CD4-positive, CD25-positive, alpha-beta regulatory T cell (primary cell): ENCODE measurements at regions not wholly inside any gene's neighbourhood (a gene's known extent, or its start where the extent isn't known, plus 50 kb on each side); places are given as distances from the start of the nearest gene placed in this dataset.
A peak's percentile ranks its signal among the peaks of the same experiment; 100 is the strongest.

Source experiments
- ATAC-seq, 2 donors: fragments of 150-1000 bp; cut with Tn5 transposase; one replicate each; pipeline ENCODE4 v1.10.0; 2021; ENCODE audit warnings: low read depth in 2 of 2, moderate number of reproducible peaks in 2 of 2, moderate library complexity in 1 of 2
- DNase-seq, 3 donors: peaks; one replicate each; pipeline versions ENCODE4 v3.0.0 to v3.0.0-alpha.2; 2012 to 2022; ENCODE audit warnings: mixed read lengths in 1 of 3
- H3K27ac ChIP-seq: one replicate; pipeline ENCODE4 v1.7.0; 2013; ENCODE audit warnings: mild to moderate bottlenecking, low read length; ENCODE audit not compliant: insufficient read depth, poor library complexity, severe bottlenecking
- H3K27me3 ChIP-seq: one replicate; pipeline ENCODE4 v1.7.0; 2013; ENCODE audit warnings: low read length; ENCODE audit not compliant: control insufficient read depth, insufficient read depth
- H3K36me3 ChIP-seq: one replicate; pipeline ENCODE4 v1.7.0; 2013; ENCODE audit warnings: mild to moderate bottlenecking, low read length, moderate library complexity; ENCODE audit not compliant: control insufficient read depth, insufficient read depth
- H3K4me1 ChIP-seq: 2 replicates; pipeline ENCODE4 v1.7.0; 2013; ENCODE audit warnings: mild to moderate bottlenecking, low read length; ENCODE audit not compliant: insufficient read depth, control insufficient read depth, poor library complexity, severe bottlenecking
- H3K4me3 ChIP-seq: one replicate; pipeline ENCODE4 v1.7.0; 2013; ENCODE audit warnings: low read depth, mild to moderate bottlenecking, low read length, moderate library complexity
- H3K9me3 ChIP-seq, 2 experiments: 1 replicate in 1 of 2; 2 replicates in 1 of 2; pipeline ENCODE4 v1.7.0; 2013; ENCODE audit warnings: low read length in 2 of 2, mild to moderate bottlenecking in 1 of 2, moderate library complexity in 1 of 2; ENCODE audit not compliant: control insufficient read depth in 2 of 2
- H3K27ac Mint-ChIP-seq, 3 donors: one replicate each; pipeline ENCODE4 v1.8.0; 2020 to 2022; ENCODE audit warnings: mild to moderate bottlenecking in 3 of 3, mixed read lengths in 3 of 3, moderate library complexity in 2 of 3
- H3K27me3 Mint-ChIP-seq: one replicate; pipeline ENCODE4 v1.8.0; 2022; ENCODE audit warnings: mild to moderate bottlenecking, mixed read lengths
- H3K36me3 Mint-ChIP-seq: one replicate; pipeline ENCODE4 v1.8.0; 2020; ENCODE audit warnings: mixed read lengths
- H3K4me1 Mint-ChIP-seq, 4 donors: one replicate each; pipeline ENCODE4 v1.8.0; 2020 to 2022; ENCODE audit warnings: mixed read lengths in 4 of 4, mild to moderate bottlenecking in 1 of 4
- H3K4me3 Mint-ChIP-seq, 4 donors: one replicate each; pipeline ENCODE4 v1.8.0; 2020 to 2022; ENCODE audit warnings: mild to moderate bottlenecking in 4 of 4, mixed read lengths in 4 of 4, moderate library complexity in 3 of 4
- H3K9me3 Mint-ChIP-seq, 7 donors: one replicate each; pipeline ENCODE4 v1.8.0; 2020 to 2022; ENCODE audit warnings: mixed read lengths in 7 of 7, mild to moderate bottlenecking in 3 of 7, moderate library complexity in 2 of 7

GRCh38 chr2:122816803-122817202 lies 1061.4 kb downstream of the TSN start:
- Histone ChIP-seq H3K36me3 (no peaks in the 10 kb centered on the region), H3K4me1 (no peaks in the 10 kb centered on the region), H3K27me3 (no peaks in the 10 kb centered on the region), H3K9me3 (no peaks in the 10 kb centered on the region), H3K27ac (no peak overlapping the region), H3K4me3 (no peak overlapping the region)
- no peaks in the 10 kb centered on the region for H3K27me3 Mint-ChIP-seq
- H3K4me1 Mint-ChIP-seq, result no peaks in the 10 kb centered on the region
- ATAC-seq (no peak), DNase-seq (no peak)
- no peaks in the 10 kb centered on the region for H3K36me3 Mint-ChIP-seq
- no peak overlapping the region for H3K4me3 Mint-ChIP-seq
- peaks cover 2 to 17% (median 9%) of the 10 kb centered on the region in 7 donors for H3K9me3 Mint-ChIP-seq
- H3K27ac Mint-ChIP-seq, result no peak overlapping the region

- peaks cover 2 to 20% (median 10%) of the 10 kb centered on the region in 7 donors for H3K9me3 Mint-ChIP-seq
- Histone ChIP-seq H3K36me3 (no peaks in the 10 kb centered on the region), H3K4me3 (no peak overlapping the region), H3K4me1 (no peaks in the 10 kb centered on the region), H3K27ac (no peak overlapping the region), H3K9me3 (no peaks in the 10 kb centered on the region), H3K27me3 (no peaks in the 10 kb centered on the region)
- ATAC-seq, result no peak
- H3K4me1 Mint-ChIP-seq, result no peaks in the 10 kb centered on the region
- H3K4me3 Mint-ChIP-seq, result no peak overlapping the region
- H3K36me3 Mint-ChIP-seq, result no peaks in the 10 kb centered on the region
- no peak for DNase-seq
- no peaks in the 10 kb centered on the region for H3K27me3 Mint-ChIP-seq
- no peak overlapping the region for H3K27ac Mint-ChIP-seq
These were observed 1066.9 kb downstream of the TSN start for GRCh38 chr2:122822319-122822718.

GRCh38 chr2:122830157-122830556 lies 1074.7 kb downstream of the TSN start:
- no peaks in the 10 kb centered on the region for H3K36me3 ChIP-seq
- H3K36me3 Mint-ChIP-seq, result no peaks in the 10 kb centered on the region
- H3K4me1 Mint-ChIP-seq, result no peaks in the 10 kb centered on the region
- H3K27me3 ChIP-seq, result no peaks in the 10 kb centered on the region
- no peak overlapping the region for H3K4me3 Mint-ChIP-seq
- no peak overlapping the region for H3K4me3 ChIP-seq
- DNase-seq, result no peak
- no peak overlapping the region for H3K27ac ChIP-seq
- no peak for ATAC-seq
- peak overlapping the region in 1 of 3 donors; percentile 74 for H3K27ac Mint-ChIP-seq
- no peaks in the 10 kb centered on the region for H3K9me3 ChIP-seq
- peaks cover 0 to 11% (median 3%) of the 10 kb centered on the region in 7 donors for H3K9me3 Mint-ChIP-seq
- no peaks in the 10 kb centered on the region for H3K27me3 Mint-ChIP-seq
- H3K4me1 ChIP-seq, result no peaks in the 10 kb centered on the region

- H3K4me3 ChIP-seq, result no peak overlapping the region
- H3K9me3 Mint-ChIP-seq, result peaks cover 0 to 11% (median 4%) of the 10 kb centered on the region in 7 donors
These were observed 1076.2 kb downstream of the TSN start for GRCh38 chr2:122831649-122832048.

GRCh38 chr2:122843503-122843902 lies 1088.1 kb downstream of the TSN start:
- H3K27me3 ChIP-seq, result no peaks in the 10 kb centered on the region
- no peaks in the 10 kb centered on the region for H3K4me1 Mint-ChIP-seq
- H3K4me3 Mint-ChIP-seq, result no peak overlapping the region
- H3K27ac ChIP-seq, result no peak overlapping the region
- no peak overlapping the region for H3K27ac Mint-ChIP-seq
- peaks cover 0 to 2% of the 10 kb centered on the region in 2 experiments for H3K9me3 ChIP-seq
- H3K36me3 Mint-ChIP-seq, result no peaks in the 10 kb centered on the region
- H3K4me3 ChIP-seq, result no peak overlapping the region
- DNase-seq (no peak), ATAC-seq (no peak)
- H3K27me3 Mint-ChIP-seq, result no peaks in the 10 kb centered on the region
- no peaks in the 10 kb centered on the region for H3K36me3 ChIP-seq
- H3K4me1 ChIP-seq, result no peaks in the 10 kb centered on the region
- peaks cover 1 to 18% (median 2%) of the 10 kb centered on the region in 7 donors for H3K9me3 Mint-ChIP-seq

More at GRCh38 chr2:122831649-122832048, 1076.2 kb downstream of the TSN start:
- Histone ChIP-seq H3K4me1 (no peaks in the 10 kb centered on the region), H3K36me3 (no peaks in the 10 kb centered on the region), H3K27ac (no peak overlapping the region), H3K27me3 (no peaks in the 10 kb centered on the region), H3K9me3 (no peaks in the 10 kb centered on the region)
- Mint-ChIP-seq H3K36me3 (no peaks in the 10 kb centered on the region), H3K27me3 (no peaks in the 10 kb centered on the region), H3K4me1 (no peaks in the 10 kb centered on the region), H3K4me3 (no peak overlapping the region), H3K27ac (no peak overlapping the region)
- DNase-seq, result no peak
- ATAC-seq, result no peak

- Histone ChIP-seq H3K9me3 (no peaks in the 10 kb centered on the region), H3K4me1 (no peaks in the 10 kb centered on the region), H3K4me3 (no peak overlapping the region), H3K36me3 (no peaks in the 10 kb centered on the region), H3K27me3 (no peaks in the 10 kb centered on the region), H3K27ac (no peak overlapping the region)
- H3K27ac Mint-ChIP-seq, result no peak overlapping the region
- peaks cover 2 to 12% (median 4%) of the 10 kb centered on the region in 7 donors for H3K9me3 Mint-ChIP-seq
- DNase-seq (no peak), ATAC-seq (no peak)
- no peaks in the 10 kb centered on the region for H3K27me3 Mint-ChIP-seq
- no peaks in the 10 kb centered on the region for H3K36me3 Mint-ChIP-seq
- no peaks in the 10 kb centered on the region for H3K4me1 Mint-ChIP-seq
- H3K4me3 Mint-ChIP-seq, result no peak overlapping the region
These were observed 1095.7 kb downstream of the TSN start for GRCh38 chr2:122851161-122851560.

GRCh38 chr2:122851972-122852531 lies 1096.6 kb downstream of the TSN start:
- DNase-seq (no peak), ATAC-seq (no peak)
- Mint-ChIP-seq H3K4me3 (no peak overlapping the region), H3K27me3 (no peaks in the 10 kb centered on the region), H3K36me3 (no peaks in the 10 kb centered on the region), H3K27ac (no peak overlapping the region), H3K9me3 (peaks cover 0 to 14% (median 4%) of the 10 kb centered on the region in 7 donors), H3K4me1 (no peaks in the 10 kb centered on the region)
- Histone ChIP-seq H3K4me3 (no peak overlapping the region), H3K9me3 (no peaks in the 10 kb centered on the region), H3K27me3 (no peaks in the 10 kb centered on the region), H3K4me1 (no peaks in the 10 kb centered on the region), H3K36me3 (no peaks in the 10 kb centered on the region), H3K27ac (no peak overlapping the region)

- Mint-ChIP-seq H3K9me3 (peaks cover 6 to 15% (median 9%) of the 10 kb centered on the region in 7 donors), H3K4me3 (no peak overlapping the region)
- no peak for DNase-seq
These were observed 1101.2 kb downstream of the TSN start for GRCh38 chr2:122856696-122857095.

More at GRCh38 chr2:122856696-122857095, 1101.2 kb downstream of the TSN start:
- Histone ChIP-seq H3K4me1 (no peaks in the 10 kb centered on the region), H3K4me3 (no peak overlapping the region), H3K27me3 (no peaks in the 10 kb centered on the region), H3K9me3 (no peaks in the 10 kb centered on the region), H3K27ac (no peak overlapping the region), H3K36me3 (no peaks in the 10 kb centered on the region)
- H3K36me3 Mint-ChIP-seq, result no peaks in the 10 kb centered on the region
- no peak overlapping the region for H3K27ac Mint-ChIP-seq
- no peaks in the 10 kb centered on the region for H3K4me1 Mint-ChIP-seq
- ATAC-seq, result no peak
- no peaks in the 10 kb centered on the region for H3K27me3 Mint-ChIP-seq
